H9 (cell line): ENCODE measurements at regions not wholly inside any gene's neighbourhood (a gene's known extent, or its start where the extent isn't known, plus 50 kb on each side); places are given as distances from the start of the nearest gene placed in this dataset.

Experiments used
- DNase-seq: peaks from one replicate; pipeline ENCODE4 v3.0.0-alpha.2; 2017
- H2AFZ ChIP-seq: one replicate; pipeline ENCODE4 v1.6.1; 2013; ENCODE audit warnings: mild to moderate bottlenecking, low read length, control low read depth, moderate library complexity
- H2AK5ac ChIP-seq: 2 replicates; pipeline ENCODE4 v1.6.1; 2013; ENCODE audit warnings: low read length, control low read depth, mixed read lengths; ENCODE audit not compliant: insufficient read length
- H2BK120ac ChIP-seq: one replicate; pipeline ENCODE4 v1.6.1; 2013; ENCODE audit warnings: low read depth, mild to moderate bottlenecking, low read length, control low read depth, inconsistent platforms; ENCODE audit not compliant: poor library complexity, severe bottlenecking
- H2BK12ac ChIP-seq: 2 replicates; pipeline ENCODE4 v1.6.1; 2013; ENCODE audit warnings: low read length, control low read depth, mixed read lengths, low read depth; ENCODE audit not compliant: insufficient read length
- H2BK15ac ChIP-seq: 2 replicates; pipeline ENCODE4 v1.6.1; 2013; ENCODE audit warnings: low read depth, low read length, control low read depth
- H2BK20ac ChIP-seq: one replicate; pipeline ENCODE4 v1.6.1; 2013; ENCODE audit warnings: low read depth, mild to moderate bottlenecking, low read length, control low read depth, inconsistent platforms; ENCODE audit not compliant: poor library complexity, severe bottlenecking
- H2BK5ac ChIP-seq: 2 replicates; pipeline ENCODE4 v1.6.1; 2013; ENCODE audit warnings: low read length, control low read depth, mixed read lengths; ENCODE audit not compliant: insufficient read length
- H3K14ac ChIP-seq: 2 replicates; pipeline ENCODE4 v1.6.1; 2013; ENCODE audit warnings: low read length, control low read depth; ENCODE audit not compliant: insufficient read depth
- H3K18ac ChIP-seq: 2 replicates; pipeline ENCODE4 v1.6.1; 2013; ENCODE audit warnings: low read depth, mild to moderate bottlenecking, mixed read lengths, low read length, control low read depth; ENCODE audit not compliant: insufficient read length
- H3K23ac ChIP-seq: 2 replicates; pipeline ENCODE4 v1.6.1; 2013; ENCODE audit warnings: low read length, control low read depth, mixed read lengths, low read depth; ENCODE audit not compliant: insufficient read length
- H3K23me2 ChIP-seq: 2 replicates; pipeline ENCODE4 v1.6.1; 2013; ENCODE audit warnings: low read depth, mild to moderate bottlenecking, mixed read lengths, low read length, control low read depth; ENCODE audit not compliant: insufficient read length, poor library complexity, severe bottlenecking
- H3K27ac ChIP-seq: 2 replicates; pipeline ENCODE4 v1.5.1; 2013; ENCODE audit warnings: low read length, control low read depth, mixed read lengths, low read depth; ENCODE audit not compliant: insufficient read length
- H3K27me3 ChIP-seq: 2 replicates; pipeline ENCODE4 v1.6.1; 2013; ENCODE audit warnings: low read length, control low read depth, inconsistent platforms; ENCODE audit not compliant: insufficient read depth
- H3K4ac ChIP-seq: 2 replicates; pipeline ENCODE4 v1.6.1; 2013; ENCODE audit warnings: low read depth, mild to moderate bottlenecking, control low read depth, inconsistent platforms, low read length, moderate library complexity
- H3K4me1 ChIP-seq: 2 replicates; pipeline ENCODE4 v1.6.1; 2013; ENCODE audit warnings: low read length, control low read depth, inconsistent platforms; ENCODE audit not compliant: insufficient read depth
- H3K4me2 ChIP-seq: 2 replicates; pipeline ENCODE4 v1.6.1; 2013; ENCODE audit warnings: low read length, control low read depth, mixed read lengths; ENCODE audit not compliant: insufficient read length, insufficient read depth
- H3K56ac ChIP-seq: 2 replicates; pipeline ENCODE4 v1.6.1; 2013; ENCODE audit warnings: low read depth, mild to moderate bottlenecking, mixed read lengths, low read length, control low read depth; ENCODE audit not compliant: insufficient read length
- H3K79me1 ChIP-seq: 2 replicates; pipeline ENCODE4 v1.6.1; 2013; ENCODE audit warnings: low read depth, mild to moderate bottlenecking, moderate library complexity, low read length, control low read depth, inconsistent platforms; ENCODE audit not compliant: insufficient read depth, poor library complexity, severe bottlenecking
- H3K79me2 ChIP-seq: 2 replicates; pipeline ENCODE4 v1.6.1; 2013; ENCODE audit warnings: low read length, control low read depth, inconsistent platforms; ENCODE audit not compliant: insufficient read depth
- H3K9ac ChIP-seq: 2 replicates; pipeline ENCODE4 v1.6.1; 2013; ENCODE audit warnings: low read length, control low read depth, mixed read lengths; ENCODE audit not compliant: insufficient read length; ENCODE audit errors: extremely low read depth
- H3K9me3 ChIP-seq: one replicate; pipeline ENCODE4 v1.6.1; 2013; ENCODE audit warnings: low read depth, low read length, inconsistent platforms; ENCODE audit not compliant: control insufficient read depth
- H3T11ph ChIP-seq: one replicate; pipeline ENCODE4 v1.6.1; 2013; ENCODE audit warnings: mild to moderate bottlenecking, low read length, control low read depth, inconsistent platforms
- H4K20me1 ChIP-seq: one replicate; pipeline ENCODE4 v1.6.1; 2013; ENCODE audit not compliant: control insufficient read depth, insufficient read length, insufficient read depth
- H4K5ac ChIP-seq: 2 replicates; pipeline ENCODE4 v1.6.1; 2013; ENCODE audit warnings: low read depth, mild to moderate bottlenecking, mixed read lengths, low read length, control low read depth; ENCODE audit not compliant: insufficient read length
- H4K8ac ChIP-seq: replicated peaks from 2 replicates; pipeline ENCODE4 v1.6.1; 2013; ENCODE audit warnings: low read length, control low read depth, mixed read lengths, low read depth; ENCODE audit not compliant: insufficient read length
- H4K91ac ChIP-seq: 2 replicates; pipeline ENCODE4 v1.6.1; 2013; ENCODE audit warnings: low read depth, mild to moderate bottlenecking, moderate library complexity, mixed read lengths, low read length, control low read depth; ENCODE audit not compliant: insufficient read length
- H3K27ac Mint-ChIP-seq, 3 experiments: 2 replicates in 2 of 3; 3 replicates in 1 of 3; pipeline ENCODE4 v1.8.0; 2020 to 2021; ENCODE audit warnings: mixed read lengths in 3 of 3, mild to moderate bottlenecking in 1 of 3, moderate library complexity in 1 of 3
- H3K27me3 Mint-ChIP-seq: 2 replicates; pipeline ENCODE4 v1.8.0; 2021; ENCODE audit warnings: low read depth, mild to moderate bottlenecking, moderate library complexity, mixed read lengths
- H3K36me3 Mint-ChIP-seq, 3 experiments: 2 replicates in 2 of 3; 3 replicates in 1 of 3; pipeline ENCODE4 v1.8.0; 2020 to 2021; ENCODE audit warnings: low read depth in 3 of 3, mixed read lengths in 3 of 3; ENCODE audit not compliant: insufficient read depth in 1 of 3
- H3K4me1 Mint-ChIP-seq, 2 experiments: 2 replicates each; pipeline ENCODE4 v1.8.0; 2020; ENCODE audit warnings: mixed read lengths in 2 of 2
- H3K4me3 Mint-ChIP-seq, 2 experiments: 2 replicates in 1 of 2; 3 replicates in 1 of 2; pipeline ENCODE4 v1.8.0; 2020 to 2021; ENCODE audit warnings: mild to moderate bottlenecking in 2 of 2, mixed read lengths in 2 of 2, moderate library complexity in 1 of 2
- H3K9me3 Mint-ChIP-seq, 2 experiments: 2 replicates in 1 of 2; 3 replicates in 1 of 2; pipeline ENCODE4 v1.8.0; 2020; ENCODE audit warnings: mild to moderate bottlenecking in 2 of 2, mixed read lengths in 2 of 2, moderate library complexity in 1 of 2
- TF ChIP-seq, protein P1 (sequence below): fragments of 200-600 bp; sonication (generic); conservative IDR thresholded peaks from 3 replicates; pipeline ENCODE4 v1.8.0; 2021; ENCODE audit warnings: antibody characterized with exemption, mild to moderate bottlenecking

DNA sequence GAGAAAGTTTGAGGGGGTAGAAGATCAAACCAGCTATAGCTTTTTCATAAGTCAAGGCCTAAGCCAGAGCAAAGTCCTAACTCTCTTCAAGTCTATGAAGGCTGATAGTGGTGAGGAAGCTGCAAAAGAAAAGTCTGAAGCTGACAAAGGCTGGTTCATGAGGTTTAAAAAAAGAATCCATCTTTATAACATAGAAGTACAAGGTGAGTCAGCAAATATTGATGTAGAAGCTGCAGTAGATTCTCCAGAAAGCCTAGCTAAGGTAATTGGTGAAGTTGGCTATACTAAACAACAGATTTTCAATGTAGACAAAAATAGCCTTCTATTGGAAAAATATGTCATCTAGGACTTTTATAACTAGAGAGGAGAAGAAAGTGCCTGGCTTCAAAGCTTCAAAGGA lies 141.4 kb upstream of the ZNF521 start:
- Mint-ChIP-seq H3K36me3 (peaks cover 0 to 5% (median 1%) of the 10 kb centered on the region in 3 experiments; a peak in 3 of 7 replicates), H3K27ac (no peak overlapping the region), H3K27me3 (peaks cover 3% of the 10 kb centered on the region), H3K4me3 (no peak overlapping the region), H3K4me1 (peaks cover 3 to 6% of the 10 kb centered on the region in 2 experiments; a peak in 3 of 4 replicates), H3K9me3 (peaks cover 3 to 9% of the 10 kb centered on the region in 2 experiments; a peak in 4 of 5 replicates)
- Histone ChIP-seq H3K14ac (no peak overlapping the region), H3K9me3 (no peaks in the 10 kb centered on the region), H3K23me2 (no peaks in the 10 kb centered on the region), H2BK120ac (no peak overlapping the region), H3K27ac (no peak overlapping the region), H2BK20ac (no peak overlapping the region), H2AFZ (no peak overlapping the region), H3K56ac (no peak overlapping the region), H4K91ac (no peak overlapping the region), H3K4ac (no peak overlapping the region), H3K18ac (no peak overlapping the region), H2BK15ac (no peak overlapping the region), H3K23ac (no peak overlapping the region), H4K5ac (no peak overlapping the region), H3K4me1 (no peaks in the 10 kb centered on the region), H4K8ac (no peak overlapping the region), H3K79me2 (no peaks in the 10 kb centered on the region), H2BK12ac (no peak overlapping the region), H3K9ac (no peak overlapping the region), H3K27me3 (no peaks in the 10 kb centered on the region), H2BK5ac (no peak overlapping the region), H3K4me2 (no peak overlapping the region), H3T11ph (no peak overlapping the region), H3K79me1 (no peaks in the 10 kb centered on the region), H4K20me1 (no peaks in the 10 kb centered on the region), H2AK5ac (no peak overlapping the region)
- TF ChIP-seq, protein P1, sequence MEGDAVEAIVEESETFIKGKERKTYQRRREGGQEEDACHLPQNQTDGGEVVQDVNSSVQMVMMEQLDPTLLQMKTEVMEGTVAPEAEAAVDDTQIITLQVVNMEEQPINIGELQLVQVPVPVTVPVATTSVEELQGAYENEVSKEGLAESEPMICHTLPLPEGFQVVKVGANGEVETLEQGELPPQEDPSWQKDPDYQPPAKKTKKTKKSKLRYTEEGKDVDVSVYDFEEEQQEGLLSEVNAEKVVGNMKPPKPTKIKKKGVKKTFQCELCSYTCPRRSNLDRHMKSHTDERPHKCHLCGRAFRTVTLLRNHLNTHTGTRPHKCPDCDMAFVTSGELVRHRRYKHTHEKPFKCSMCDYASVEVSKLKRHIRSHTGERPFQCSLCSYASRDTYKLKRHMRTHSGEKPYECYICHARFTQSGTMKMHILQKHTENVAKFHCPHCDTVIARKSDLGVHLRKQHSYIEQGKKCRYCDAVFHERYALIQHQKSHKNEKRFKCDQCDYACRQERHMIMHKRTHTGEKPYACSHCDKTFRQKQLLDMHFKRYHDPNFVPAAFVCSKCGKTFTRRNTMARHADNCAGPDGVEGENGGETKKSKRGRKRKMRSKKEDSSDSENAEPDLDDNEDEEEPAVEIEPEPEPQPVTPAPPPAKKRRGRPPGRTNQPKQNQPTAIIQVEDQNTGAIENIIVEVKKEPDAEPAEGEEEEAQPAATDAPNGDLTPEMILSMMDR, result no peak
- no peak for DNase-seq
